ENCODE measurements at regions not wholly inside any gene's neighbourhood (a gene's known extent, or its start where the extent isn't known, plus 50 kb on each side); places are given as distances from the start of the nearest gene placed in this dataset.
"Not testable (repeated sequence)": the region's sequence is repeated elsewhere in the genome, so short reads cannot be mapped to it uniquely, and the experiment has no call there.

- no peaks in the 10 kb centered on the region for H3K4me1 Mint-ChIP-seq
- H3K4me3 Mint-ChIP-seq: no peak overlapping the region
- peaks cover 9% of the 10 kb centered on the region for H3K27me3 Mint-ChIP-seq
- no peak overlapping the region for H3K27ac Mint-ChIP-seq
- H3K36me3 Mint-ChIP-seq: no peaks in the 10 kb centered on the region
- H3K9me3 Mint-ChIP-seq: no peaks in the 10 kb centered on the region
Observed at GRCh38 chr10:71011141-71011540, 122.8 kb upstream of the PCBD1 start.

GRCh38 chr10:71014021-71014805 lies 125.8 kb upstream of the PCBD1 start:
- Mint-ChIP-seq H3K9me3 (no peaks in the 10 kb centered on the region), H3K27me3 (peaks cover 7% of the 10 kb centered on the region), H3K36me3 (no peaks in the 10 kb centered on the region), H3K4me3 (no peak overlapping the region), H3K4me1 (no peaks in the 10 kb centered on the region), H3K27ac (no peak overlapping the region)

- no peaks in the 10 kb centered on the region for H3K4me1 Mint-ChIP-seq
Observed at GRCh38 chr10:71015674-71016073, 127.3 kb upstream of the PCBD1 start.

GRCh38 chr10:71020061-71020460 lies 131.7 kb upstream of the PCBD1 start:
- H3K36me3 Mint-ChIP-seq, H3K27me3 Mint-ChIP-seq, H3K9me3 Mint-ChIP-seq, H3K4me3 Mint-ChIP-seq, H3K4me1 Mint-ChIP-seq, H3K27ac Mint-ChIP-seq: not testable (repeated sequence)

More at GRCh38 chr10:71015674-71016073, 127.3 kb upstream of the PCBD1 start:
- Mint-ChIP-seq H3K4me3 (no peak overlapping the region), H3K27me3 (peaks cover 7% of the 10 kb centered on the region), H3K36me3 (no peaks in the 10 kb centered on the region), H3K9me3 (no peaks in the 10 kb centered on the region), H3K27ac (no peak overlapping the region)

- Mint-ChIP-seq H3K27ac (no peak overlapping the region), H3K36me3 (peaks cover 3% of the 10 kb centered on the region), H3K4me1 (no peaks in the 10 kb centered on the region), H3K4me3 (no peak overlapping the region), H3K9me3 (peaks cover 0 to 6% (median 2%) of the 10 kb centered on the region in 3 donors), H3K27me3 (peaks cover 4% of the 10 kb centered on the region)
Observed at GRCh38 chr10:71021402-71021801, 133.0 kb upstream of the PCBD1 start.

GRCh38 chr10:71023704-71024283 lies 135.4 kb upstream of the PCBD1 start:
- H3K4me3 Mint-ChIP-seq: no peak overlapping the region
- peaks cover 4% of the 10 kb centered on the region for H3K27me3 Mint-ChIP-seq
- no peak overlapping the region for H3K27ac Mint-ChIP-seq
- H3K4me1 Mint-ChIP-seq: no peaks in the 10 kb centered on the region
- peaks cover 3% of the 10 kb centered on the region for H3K36me3 Mint-ChIP-seq
- H3K9me3 Mint-ChIP-seq: peaks cover 0 to 6% (median 2%) of the 10 kb centered on the region in 3 donors

- no peak overlapping the region for H3K27ac Mint-ChIP-seq
- H3K36me3 Mint-ChIP-seq: peaks cover 3% of the 10 kb centered on the region
- H3K9me3 Mint-ChIP-seq: peaks cover 0 to 6% (median 2%) of the 10 kb centered on the region in 3 donors
- H3K4me3 Mint-ChIP-seq: no peak overlapping the region
- H3K27me3 Mint-ChIP-seq: peaks cover 4% of the 10 kb centered on the region
- no peaks in the 10 kb centered on the region for H3K4me1 Mint-ChIP-seq
Observed at GRCh38 chr10:71024490-71024889, 136.1 kb upstream of the PCBD1 start.

- H3K36me3 Mint-ChIP-seq: peaks cover 3% of the 10 kb centered on the region
- H3K9me3 Mint-ChIP-seq: peaks cover 0 to 6% (median 2%) of the 10 kb centered on the region in 3 donors
- H3K27me3 Mint-ChIP-seq: peaks cover 6% of the 10 kb centered on the region
- H3K4me1 Mint-ChIP-seq: no peaks in the 10 kb centered on the region
- no peak overlapping the region for H3K27ac Mint-ChIP-seq
- H3K4me3 Mint-ChIP-seq: no peak overlapping the region
Observed at GRCh38 chr10:71025535-71025934, 137.2 kb upstream of the PCBD1 start.

GRCh38 chr10:71028066-71028465 lies 139.7 kb upstream of the PCBD1 start:
- no peak overlapping the region for H3K4me3 Mint-ChIP-seq
- peaks cover 0 to 2% (median 0%) of the 10 kb centered on the region in 3 donors for H3K9me3 Mint-ChIP-seq
- peak overlapping the region in 1 of 3 donors; percentile 34 for H3K27ac Mint-ChIP-seq
- peaks cover 3% of the 10 kb centered on the region for H3K36me3 Mint-ChIP-seq
- H3K27me3 Mint-ChIP-seq: peaks cover 6% of the 10 kb centered on the region
- no peaks in the 10 kb centered on the region for H3K4me1 Mint-ChIP-seq

- Mint-ChIP-seq H3K9me3 (peaks cover 0 to 2% (median 0%) of the 10 kb centered on the region in 3 donors), H3K27me3 (peaks cover 5% of the 10 kb centered on the region), H3K27ac (no peak overlapping the region), H3K36me3 (no peaks in the 10 kb centered on the region), H3K4me1 (no peaks in the 10 kb centered on the region), H3K4me3 (no peak overlapping the region)
Observed at GRCh38 chr10:71029411-71029892, 141.1 kb upstream of the PCBD1 start.

- peaks cover 5% of the 10 kb centered on the region for H3K27me3 Mint-ChIP-seq
- no peak overlapping the region for H3K4me3 Mint-ChIP-seq
- H3K27ac Mint-ChIP-seq: no peak overlapping the region
- no peaks in the 10 kb centered on the region for H3K36me3 Mint-ChIP-seq
- no peaks in the 10 kb centered on the region for H3K4me1 Mint-ChIP-seq
- peaks cover 0 to 2% (median 0%) of the 10 kb centered on the region in 3 donors for H3K9me3 Mint-ChIP-seq
Observed at GRCh38 chr10:71029907-71030306, 141.5 kb upstream of the PCBD1 start.

- peaks cover 2% of the 10 kb centered on the region for H3K27me3 Mint-ChIP-seq
Observed at GRCh38 chr10:71031026-71031425, 142.7 kb upstream of the PCBD1 start.

GRCh38 chr10:71031603-71032002 lies 143.2 kb upstream of the PCBD1 start:
- Mint-ChIP-seq H3K9me3 (no peaks in the 10 kb centered on the region), H3K4me3 (peak overlapping the region in 1 of 4 donors; percentile 7)

More at GRCh38 chr10:71031026-71031425, 142.7 kb upstream of the PCBD1 start:
- Mint-ChIP-seq H3K4me1 (no peaks in the 10 kb centered on the region), H3K36me3 (no peaks in the 10 kb centered on the region), H3K4me3 (no peak overlapping the region), H3K27ac (no peak overlapping the region), H3K9me3 (peaks cover 0 to 1% (median 0%) of the 10 kb centered on the region in 3 donors)

GRCh38 chr10:71032887-71033286 lies 144.5 kb upstream of the PCBD1 start:
- no peak overlapping the region for H3K4me3 Mint-ChIP-seq
- H3K27me3 Mint-ChIP-seq: peaks cover 2% of the 10 kb centered on the region
- H3K9me3 Mint-ChIP-seq: no peaks in the 10 kb centered on the region
- H3K27ac Mint-ChIP-seq: peak overlapping the region in 1 of 3 donors; percentile 26
- no peaks in the 10 kb centered on the region for H3K4me1 Mint-ChIP-seq
- no peaks in the 10 kb centered on the region for H3K36me3 Mint-ChIP-seq

More at GRCh38 chr10:71031603-71032002, 143.2 kb upstream of the PCBD1 start:
- no peaks in the 10 kb centered on the region for H3K36me3 Mint-ChIP-seq
- no peaks in the 10 kb centered on the region for H3K4me1 Mint-ChIP-seq
- H3K27me3 Mint-ChIP-seq: peaks cover 2% of the 10 kb centered on the region
- H3K27ac Mint-ChIP-seq: no peak overlapping the region

GRCh38 chr10:71033396-71033980 lies 145.1 kb upstream of the PCBD1 start:
- Mint-ChIP-seq H3K27ac (no peak overlapping the region), H3K4me1 (no peaks in the 10 kb centered on the region), H3K4me3 (no peak overlapping the region), H3K36me3 (no peaks in the 10 kb centered on the region), H3K27me3 (peaks cover 2% of the 10 kb centered on the region), H3K9me3 (no peaks in the 10 kb centered on the region)
